Retina (tissue), 1 donor: ENCODE measurements at regions not wholly inside any gene's neighbourhood (a gene's known extent, or its start where the extent isn't known, plus 50 kb on each side); places are given as distances from the start of the nearest gene placed in this dataset.

Experiments
- DNase-seq: peaks from one replicate; pipeline ENCODE4 v3.0.0-alpha.2; 2016

DNA sequence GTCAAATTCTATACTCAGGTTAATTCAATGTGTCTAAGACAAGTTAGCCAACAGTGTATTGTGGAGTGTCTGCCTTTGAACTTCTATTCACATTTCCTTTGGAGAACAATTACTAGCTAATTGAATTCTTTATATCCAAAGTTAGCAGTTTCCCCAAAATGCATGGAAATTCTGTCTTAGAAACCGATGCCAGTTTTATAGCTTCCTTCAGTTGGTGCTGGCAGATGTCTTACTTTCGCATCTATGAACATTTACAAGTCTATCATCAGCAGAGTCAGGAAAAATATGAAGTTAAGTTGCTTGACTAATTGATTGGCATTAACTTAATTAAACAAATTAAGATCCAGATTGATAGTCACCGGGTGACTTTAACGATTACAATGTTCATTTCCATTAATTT is 527.6 kb upstream of the CDH18 start:
- DNase-seq = no peak

DNA sequence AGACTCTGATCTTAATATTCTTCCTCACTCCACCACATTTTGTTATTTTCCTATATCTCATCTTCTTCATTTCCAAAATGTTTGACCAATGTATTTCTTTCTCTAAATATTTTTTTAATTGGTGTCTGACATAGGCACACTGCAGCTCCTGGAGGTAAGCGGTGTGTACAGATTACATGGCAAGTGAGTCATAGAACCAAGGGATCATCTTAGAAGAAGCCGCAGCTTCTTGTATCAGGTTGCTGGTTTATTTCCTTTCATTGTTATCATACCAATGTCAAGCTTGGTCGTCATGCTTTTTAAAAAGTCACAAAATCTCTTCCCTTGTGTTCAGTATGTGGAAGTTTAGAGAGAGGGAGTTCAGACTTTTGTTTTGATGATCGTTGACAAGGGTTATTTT is 526.1 kb upstream of the CDH18 start:
- no peak for DNase-seq

DNA sequence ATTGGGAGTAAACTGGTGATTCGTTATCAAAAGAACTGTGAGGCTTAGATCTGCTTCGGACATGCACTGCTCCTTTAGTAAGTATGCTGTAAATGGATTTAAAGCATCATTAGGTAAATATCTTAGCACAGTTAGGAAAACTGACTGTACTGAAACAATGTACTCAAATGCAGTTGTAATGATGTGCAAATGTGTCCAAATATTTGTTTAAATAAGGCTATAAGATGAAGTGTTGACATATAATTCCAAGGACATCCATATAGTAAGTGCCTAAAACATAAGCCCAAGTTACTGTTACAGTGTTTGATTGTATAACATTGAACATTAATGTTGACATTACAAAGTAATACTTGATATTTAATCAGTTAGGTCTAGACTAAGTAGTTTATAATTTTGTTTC is 512.5 kb upstream of the CDH18 start:
- no peak for DNase-seq

DNA sequence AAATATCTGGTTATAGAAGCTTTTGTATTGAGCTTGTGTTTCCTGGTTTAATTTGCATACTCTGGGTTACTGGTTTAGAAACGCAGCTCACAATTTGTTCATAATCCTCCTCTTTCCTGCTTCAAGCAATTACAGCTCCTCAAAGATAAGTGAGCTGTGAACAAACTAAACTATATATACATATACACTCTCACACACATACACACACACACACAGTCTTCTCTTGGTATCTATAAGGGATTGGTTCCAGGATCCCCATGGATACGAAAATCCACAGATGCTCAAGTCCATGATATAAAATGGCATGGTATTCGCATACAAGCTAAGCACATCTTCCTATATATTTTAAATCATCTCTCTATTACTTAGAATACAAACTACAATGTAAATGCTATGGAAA is 510.9 kb upstream of the CDH18 start:
- no peak for DNase-seq

DNA sequence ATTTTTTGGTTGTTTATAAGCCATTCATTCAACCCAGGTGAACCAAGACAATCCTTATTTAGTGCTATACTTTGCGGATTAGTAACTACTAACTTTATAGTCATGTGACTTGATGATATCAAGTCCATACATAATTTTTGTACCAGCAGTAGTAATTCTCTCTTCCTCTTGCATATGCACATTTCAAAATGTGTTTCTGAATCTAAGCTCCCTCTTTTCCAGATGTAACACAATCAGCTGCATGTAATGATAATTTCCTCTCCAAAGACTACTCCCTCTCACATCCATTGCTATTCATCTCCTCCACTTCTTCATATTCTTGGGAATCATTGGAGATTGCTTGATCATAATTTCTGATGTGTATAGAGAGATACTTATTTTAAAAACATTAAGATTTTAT is 510.1 kb upstream of the CDH18 start:
- no peak for DNase-seq

DNA sequence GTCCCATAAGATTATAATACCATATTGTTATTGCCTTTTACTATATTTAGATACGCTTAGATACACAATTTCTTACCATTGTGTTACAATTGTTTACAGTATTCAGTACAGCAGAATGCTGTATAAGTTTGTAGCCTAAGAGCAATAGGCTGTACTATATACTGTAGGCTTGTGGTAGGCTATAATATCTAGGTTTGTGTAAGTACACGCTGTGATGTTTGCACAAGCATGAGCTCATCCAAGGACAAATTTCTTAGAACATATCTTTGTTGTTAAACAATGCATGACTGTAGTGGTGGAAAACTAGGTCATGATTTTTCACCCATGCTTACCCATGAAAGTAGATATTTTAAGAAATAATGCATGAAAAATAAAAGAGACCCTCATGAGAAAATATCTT is 509.4 kb upstream of the CDH18 start:
- DNase-seq = no peak

DNA sequence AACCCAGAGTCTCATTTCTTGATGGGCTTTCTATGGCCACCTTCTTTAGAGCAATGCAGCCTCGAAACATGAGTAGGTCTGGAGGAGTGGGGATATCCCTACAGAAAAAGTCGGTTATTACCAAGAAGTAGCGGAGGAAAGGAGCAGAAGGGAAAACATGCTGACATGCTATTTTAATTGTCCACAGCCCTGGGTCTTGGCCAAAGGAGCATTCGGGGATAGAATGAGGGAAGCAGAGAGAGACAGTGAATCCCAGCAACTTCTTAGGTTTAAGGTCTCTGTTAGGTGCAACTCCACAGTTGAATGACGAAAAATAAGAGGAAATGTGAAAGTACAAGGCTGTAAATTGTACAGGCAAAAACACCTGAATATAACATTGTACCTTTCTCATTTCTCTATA is 506.7 kb upstream of the CDH18 start:
- no peak for DNase-seq

DNA sequence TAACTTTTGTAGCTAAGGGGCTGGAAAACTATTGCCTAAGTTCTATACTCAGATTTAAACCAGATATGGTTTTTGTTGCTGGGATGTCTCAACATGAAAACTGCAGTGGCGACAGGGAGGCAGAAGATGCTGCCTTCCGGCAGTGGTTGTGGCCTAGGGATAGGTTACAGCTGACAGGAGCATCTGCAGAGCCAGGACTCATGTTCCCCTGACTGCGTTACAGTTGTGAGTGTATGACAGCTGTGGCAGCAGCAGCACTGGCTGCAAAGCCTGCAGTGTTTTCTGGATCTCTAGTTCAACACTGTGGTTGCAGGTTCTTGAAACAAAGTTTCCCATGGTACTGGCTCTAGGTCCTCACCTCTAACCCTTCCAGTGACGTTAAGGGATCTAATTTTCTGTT is 498.8 kb upstream of the CDH18 start:
- no peak for DNase-seq

DNA sequence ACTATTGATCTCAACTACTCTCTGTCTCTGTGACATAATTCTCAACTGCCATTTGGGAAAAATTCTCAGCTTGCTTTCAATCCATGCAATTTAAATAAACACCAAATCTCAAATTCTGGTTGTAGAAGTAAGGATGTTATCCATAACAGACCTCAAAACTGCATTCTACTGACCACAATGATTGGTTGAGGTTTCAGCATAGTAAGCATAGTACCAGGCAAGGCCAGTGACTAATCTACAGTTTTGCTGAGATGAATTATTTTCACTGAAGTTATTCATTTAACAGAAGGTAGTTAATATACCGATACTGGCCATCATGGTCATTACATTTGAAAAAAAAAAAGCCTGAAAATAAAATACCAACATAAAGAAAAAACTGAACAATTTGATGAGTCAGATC is 488.0 kb upstream of the CDH18 start:
- no peak for DNase-seq

DNA sequence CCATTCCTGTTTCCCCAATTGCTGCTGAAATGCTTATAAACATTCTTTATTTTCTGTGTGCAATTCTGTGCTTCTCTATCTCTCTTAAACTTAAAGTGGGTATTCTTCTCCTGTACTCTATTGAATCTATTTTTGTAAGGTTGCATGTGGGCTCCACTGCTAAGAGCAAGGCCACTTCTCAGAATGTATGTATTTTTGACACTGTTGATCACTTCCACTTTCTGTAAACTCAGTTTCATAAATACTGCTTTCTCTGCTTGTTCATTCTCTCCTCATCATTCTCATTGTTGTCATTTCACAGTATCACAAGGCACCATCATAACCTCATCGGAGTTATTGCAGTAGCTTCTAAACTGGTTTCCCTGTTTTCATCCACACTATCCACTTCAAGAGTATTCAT is 483.0 kb upstream of the CDH18 start:
- DNase-seq = no peak

DNA sequence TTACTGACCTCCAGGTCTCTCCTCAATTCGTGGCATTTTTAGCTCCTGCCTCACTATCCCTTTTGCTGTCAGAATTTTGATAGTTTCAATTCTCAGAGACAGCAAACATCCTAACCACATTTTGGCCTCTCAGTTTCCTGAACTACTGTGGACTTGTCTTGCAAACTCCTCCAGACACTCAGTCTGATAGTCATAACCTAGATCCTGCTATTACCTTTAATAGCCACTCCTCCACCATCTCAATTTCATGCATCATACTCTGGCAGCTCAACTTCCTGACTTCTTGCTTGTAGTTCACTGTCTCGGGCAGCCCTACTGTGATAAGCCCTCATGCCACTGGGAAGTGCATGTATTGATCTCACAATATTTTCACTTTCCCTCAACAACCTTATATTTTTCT is 481.8 kb upstream of the CDH18 start:
- DNase-seq = no peak

DNA sequence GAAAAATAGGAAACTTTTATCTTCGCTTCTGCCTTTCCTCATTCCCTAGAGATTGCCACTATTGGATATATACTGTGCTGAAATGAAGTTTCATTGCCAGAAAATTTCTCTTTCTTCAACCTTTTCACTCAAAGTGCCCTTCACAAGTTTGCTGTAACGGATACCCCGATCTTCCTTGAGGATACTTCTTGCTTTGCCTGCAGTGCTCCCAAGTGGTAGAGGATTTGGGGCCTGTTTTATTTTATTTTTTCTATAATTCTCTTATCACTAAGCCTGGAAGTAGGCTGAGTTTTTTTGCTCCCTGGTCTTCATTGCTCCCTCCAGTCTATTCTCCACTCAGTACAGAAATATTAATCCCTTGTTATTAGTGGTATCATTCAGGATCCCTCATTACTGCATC is 481.4 kb upstream of the CDH18 start:
- DNase-seq = no peak

DNA sequence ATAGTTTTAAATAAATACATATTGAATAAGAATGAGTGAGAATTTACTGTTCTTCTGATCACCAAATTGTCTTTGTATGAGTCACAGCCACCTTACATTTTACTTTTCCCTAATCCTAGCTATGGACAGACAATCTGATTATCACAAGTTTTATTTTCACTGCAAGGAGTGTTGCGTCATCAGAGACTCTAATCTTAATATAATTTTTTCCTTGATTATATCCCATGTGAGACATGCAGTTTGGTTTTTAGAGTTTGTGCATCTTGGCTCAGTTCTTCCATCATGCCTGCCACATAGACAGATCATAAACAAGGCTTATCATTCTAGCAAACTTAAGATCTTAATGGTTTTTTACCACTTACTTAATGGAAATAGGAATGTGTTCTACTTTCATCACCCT is 478.5 kb upstream of the CDH18 start:
- no peak for DNase-seq

DNA sequence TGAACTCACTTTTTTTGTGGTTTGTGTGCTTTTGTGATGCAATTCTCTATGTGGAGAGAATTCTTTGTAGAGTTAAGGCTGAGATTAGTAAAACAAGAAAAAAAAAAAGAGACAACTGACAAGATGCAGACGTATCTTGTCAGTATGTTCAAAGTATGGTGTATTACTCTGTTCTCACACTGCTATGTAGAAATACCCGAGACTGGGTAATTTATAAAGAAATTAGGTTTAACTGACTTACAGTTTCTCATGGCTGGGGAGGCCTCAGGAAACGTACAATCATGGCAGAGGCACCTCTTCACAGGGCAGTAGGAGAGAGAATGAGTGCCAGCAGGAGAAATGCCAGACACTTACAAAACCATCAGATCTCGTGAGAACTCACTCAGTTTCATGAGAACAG is 475.2 kb upstream of the CDH18 start:
- DNase-seq = no peak

DNA sequence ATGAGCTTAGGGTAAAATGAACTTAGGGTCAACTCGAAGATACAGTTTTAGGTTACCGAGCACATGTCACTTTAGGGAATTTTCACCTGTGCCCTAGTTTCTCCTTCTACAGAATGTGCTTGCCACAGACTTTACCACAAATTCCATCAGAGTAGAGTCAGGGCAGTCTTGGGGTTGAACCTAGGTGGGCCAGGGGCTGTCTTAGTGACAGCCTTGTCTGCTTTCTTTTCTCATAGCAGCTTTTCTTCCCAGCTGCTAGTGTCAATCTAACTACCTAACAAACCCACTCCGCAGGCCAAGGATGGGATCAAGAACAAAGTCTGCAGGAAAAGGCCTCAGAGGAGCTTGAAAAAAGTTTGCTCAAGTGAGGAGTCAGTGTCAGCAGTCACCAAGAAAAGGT is 458.1 kb upstream of the CDH18 start:
- no peak for DNase-seq

DNA sequence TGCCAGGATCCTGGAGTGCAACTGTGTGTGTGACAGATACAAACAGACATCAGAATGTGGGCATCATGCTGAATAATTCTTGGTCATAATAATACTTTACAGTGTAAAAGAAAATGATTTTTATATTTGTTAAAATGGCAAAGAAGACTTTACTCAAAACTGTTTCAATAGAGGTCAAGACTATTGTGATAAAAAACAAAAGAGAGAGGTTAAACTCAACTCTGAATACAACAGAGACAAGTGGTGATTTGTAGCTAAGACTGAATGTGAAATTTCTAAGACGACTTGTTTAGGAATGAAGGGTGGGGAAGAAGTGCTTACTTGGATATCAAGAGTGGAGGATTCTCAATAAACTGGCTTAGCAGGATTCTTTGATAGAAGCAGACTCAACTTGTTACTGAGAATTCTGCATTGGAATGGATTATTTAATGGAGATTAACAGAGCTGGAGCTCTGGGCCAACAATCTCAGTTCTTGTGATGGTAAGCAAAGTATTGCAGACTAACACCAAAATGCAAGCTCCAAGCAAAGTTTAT is 457.4 kb upstream of the CDH18 start:
- DNase-seq = no peak

DNA sequence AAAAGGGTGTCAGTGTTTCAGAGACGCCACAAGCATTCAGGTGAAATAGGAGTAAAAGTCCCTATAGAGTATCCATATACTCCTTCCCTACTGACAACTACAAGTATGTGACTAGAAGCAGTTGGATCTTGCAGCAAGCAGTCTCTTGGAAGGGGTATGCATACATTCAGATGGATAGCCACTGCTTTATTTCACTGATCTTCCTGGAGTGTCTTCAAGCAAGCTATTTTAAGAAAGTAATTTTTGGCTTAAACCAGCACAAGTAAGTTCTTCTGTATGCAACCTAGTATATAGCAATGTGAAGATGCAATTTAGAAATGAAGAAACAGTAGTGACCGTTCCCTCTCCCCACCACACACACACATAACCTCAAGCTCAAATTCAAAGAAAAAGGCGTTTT is 446.8 kb upstream of the CDH18 start:
- no peak for DNase-seq

DNA sequence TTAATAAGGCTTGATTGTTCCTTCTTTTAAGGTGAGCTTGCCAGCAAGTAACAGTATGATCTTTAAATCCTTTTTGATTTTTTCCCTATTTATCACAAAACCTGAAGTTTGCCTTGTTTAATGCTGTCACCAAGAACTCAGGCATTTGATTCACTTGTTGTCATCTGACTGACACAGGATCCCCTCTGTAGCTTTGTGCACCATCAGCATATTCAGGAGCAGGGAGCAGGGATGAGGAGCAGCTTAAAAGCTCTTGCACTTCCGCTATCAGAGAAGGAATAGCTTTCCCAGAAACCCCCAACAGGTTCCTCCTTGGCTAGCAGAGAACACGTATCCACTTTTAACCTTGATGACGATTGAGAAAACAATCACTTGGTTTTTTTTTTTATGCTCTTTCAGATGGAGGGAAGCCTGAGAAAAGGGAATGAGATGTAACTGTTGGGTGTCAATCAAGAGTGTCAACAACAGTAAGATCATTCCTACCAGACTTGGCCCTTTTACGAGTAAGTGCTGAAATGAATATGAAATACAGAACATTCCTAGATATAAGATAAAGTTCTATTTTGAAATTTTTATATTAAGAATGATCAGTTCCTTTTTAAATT is 433.1 kb upstream of the CDH18 start:
- DNase-seq = no peak
